PC-3 (cell line): ENCODE measurements at regions not wholly inside any gene's neighbourhood (a gene's known extent, or its start where the extent isn't known, plus 50 kb on each side); places are given as distances from the start of the nearest gene placed in this dataset.

ENCODE experiments used
- EZH2 ChIP-seq: fragments of 300-600 bp; sonication (generic); IDR thresholded peaks from one replicate; pipeline ENCODE4 v1.6.1; 2017; ENCODE audit warnings: antibody characterized with exemption, mild to moderate bottlenecking, low read length; ENCODE audit not compliant: unreplicated experiment
- EZH2phosphoT487 ChIP-seq: fragments of 300-600 bp; sonication (generic); IDR thresholded peaks from 2 replicates; pipeline ENCODE4 v1.6.1; 2018; ENCODE audit warnings: mild to moderate bottlenecking, antibody characterized with exemption, low read length, borderline replicate concordance
- TF ChIP-seq, protein P1 (sequence below): fragments of 300-600 bp; sonication (generic); conservative IDR thresholded peaks from 2 replicates; pipeline ENCODE4 v1.5.1; 2017; ENCODE audit warnings: antibody characterized with exemption, low read depth, mild to moderate bottlenecking, low read length

DNA sequence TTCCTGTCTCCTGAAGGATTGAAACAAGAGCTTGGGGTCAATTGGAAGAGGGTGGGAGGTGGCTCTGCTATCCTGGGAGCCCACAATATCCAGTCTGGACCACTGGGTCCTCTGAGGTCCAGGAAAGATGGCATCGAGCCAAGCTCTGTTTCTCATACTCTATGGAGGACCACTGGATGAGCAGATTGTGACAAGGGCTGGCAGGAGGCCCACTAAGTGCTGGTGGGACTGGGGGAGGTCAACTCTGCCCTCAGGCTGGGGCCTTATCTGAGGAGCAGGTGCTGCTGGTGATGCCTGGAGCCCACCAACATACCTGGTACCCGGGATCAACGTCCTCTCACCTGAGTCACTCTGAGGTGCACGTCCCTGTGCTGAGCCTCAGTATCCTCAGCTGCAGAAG lies 142.4 kb downstream of the NDUFA10 start:
- TF ChIP-seq, protein P1, sequence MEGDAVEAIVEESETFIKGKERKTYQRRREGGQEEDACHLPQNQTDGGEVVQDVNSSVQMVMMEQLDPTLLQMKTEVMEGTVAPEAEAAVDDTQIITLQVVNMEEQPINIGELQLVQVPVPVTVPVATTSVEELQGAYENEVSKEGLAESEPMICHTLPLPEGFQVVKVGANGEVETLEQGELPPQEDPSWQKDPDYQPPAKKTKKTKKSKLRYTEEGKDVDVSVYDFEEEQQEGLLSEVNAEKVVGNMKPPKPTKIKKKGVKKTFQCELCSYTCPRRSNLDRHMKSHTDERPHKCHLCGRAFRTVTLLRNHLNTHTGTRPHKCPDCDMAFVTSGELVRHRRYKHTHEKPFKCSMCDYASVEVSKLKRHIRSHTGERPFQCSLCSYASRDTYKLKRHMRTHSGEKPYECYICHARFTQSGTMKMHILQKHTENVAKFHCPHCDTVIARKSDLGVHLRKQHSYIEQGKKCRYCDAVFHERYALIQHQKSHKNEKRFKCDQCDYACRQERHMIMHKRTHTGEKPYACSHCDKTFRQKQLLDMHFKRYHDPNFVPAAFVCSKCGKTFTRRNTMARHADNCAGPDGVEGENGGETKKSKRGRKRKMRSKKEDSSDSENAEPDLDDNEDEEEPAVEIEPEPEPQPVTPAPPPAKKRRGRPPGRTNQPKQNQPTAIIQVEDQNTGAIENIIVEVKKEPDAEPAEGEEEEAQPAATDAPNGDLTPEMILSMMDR, result no peak
- TF ChIP-seq EZH2phosphoT487 (no peak), EZH2 (no peak)
